GM23338 (cell line): ENCODE measurements at regions not wholly inside any gene's neighbourhood (a gene's known extent, or its start where the extent isn't known, plus 50 kb on each side); places are given as distances from the start of the nearest gene placed in this dataset.

Source experiments
- CREB1 ChIP-seq: fragments of 250-450 bp; sonication (Bioruptor Pico); IDR thresholded peaks from 2 replicates; pipeline ENCODE4 v1.5.0; 2020; ENCODE audit warnings: low read depth, mild to moderate bottlenecking, moderate library complexity
- CTCF ChIP-seq, 2 experiments: fragments of 200-600 bp in 1 of 2; sonication (generic) in 1 of 2; conservative IDR thresholded peaks; 2 replicates each; pipeline versions ENCODE4 v1.5.1 to v1.6.1; 2016 to 2017; ENCODE audit warnings: antibody characterized with exemption in 2 of 2, low read depth in 2 of 2, mild to moderate bottlenecking in 2 of 2, moderate library complexity in 1 of 2
- ETS1 ChIP-seq: IDR thresholded peaks from 2 replicates; pipeline ENCODE4 v1.6.1; 2016; ENCODE audit warnings: antibody characterized with exemption
- EZH2 ChIP-seq: fragments of 200-600 bp; sonication (generic); IDR thresholded peaks from one replicate; pipeline ENCODE4 v1.8.0; 2017; ENCODE audit warnings: antibody characterized with exemption, mild to moderate bottlenecking, low read depth; ENCODE audit not compliant: unreplicated experiment
- EZH2phosphoT487 ChIP-seq: fragments of 200-600 bp; sonication (generic); IDR thresholded peaks from one replicate; pipeline ENCODE4 v1.8.1; 2018; ENCODE audit warnings: antibody characterized with exemption; ENCODE audit not compliant: unreplicated experiment
- JUNB ChIP-seq: IDR thresholded peaks from one replicate; pipeline ENCODE4 v1.6.1; 2016; ENCODE audit warnings: antibody characterized with exemption; ENCODE audit not compliant: unreplicated experiment
- NANOG ChIP-seq: IDR thresholded peaks from 2 replicates; pipeline ENCODE4 v1.6.1; 2016; ENCODE audit warnings: antibody characterized with exemption, borderline replicate concordance
- POLR2AphosphoS5 ChIP-seq: IDR thresholded peaks from 2 replicates; pipeline ENCODE4 v1.6.1; 2016; ENCODE audit warnings: antibody characterized with exemption, low read depth
- ZNF114 ChIP-seq: fragments of 250-450 bp; sonication (Bioruptor Pico); IDR thresholded peaks from 2 replicates; pipeline ENCODE4 v1.5.0; 2020; ENCODE audit warnings: mild to moderate bottlenecking, moderate library complexity
- ZNF331 ChIP-seq: fragments of 250-450 bp; sonication (Bioruptor Pico); IDR thresholded peaks from 2 replicates; pipeline ENCODE4 v1.5.0; 2020; ENCODE audit warnings: low read depth, mild to moderate bottlenecking, moderate library complexity
- ZNF462 ChIP-seq: fragments of 250-450 bp; sonication (Bioruptor Pico); IDR thresholded peaks from 2 replicates; pipeline ENCODE4 v1.5.0; 2020; ENCODE audit warnings: mild to moderate bottlenecking, moderate library complexity

GRCh38 chrX:85499400-85499799, 119.9 kb upstream of the POF1B start (continued):
- no peak for TF ChIP-seq ZNF462
- TF ChIP-seq NANOG = no peak
- TF ChIP-seq JUNB = no peak
- no peak for TF ChIP-seq ZNF331 (CRISPR knock-in tag)
- TF ChIP-seq CTCF (conservative IDR thresholded peaks at IDR 0.05; ENCODE audit: low read depth in 2 of 2) = no peak
- TF ChIP-seq CREB1 (CRISPR knock-in tag) = no peak
- no peak for TF ChIP-seq ZNF114 (CRISPR knock-in tag)
- no peak for TF ChIP-seq EZH2
- TF ChIP-seq EZH2phosphoT487 = no peak
- TF ChIP-seq ETS1 = no peak
- no peak for TF ChIP-seq POLR2AphosphoS5
